ENCODE measurements at regions not wholly inside any gene's neighbourhood (a gene's known extent, or its start where the extent isn't known, plus 50 kb on each side); places are given as distances from the start of the nearest gene placed in this dataset.

GRCh38 chr11:71064183-71064582 lies 188.2 kb downstream of the SHANK2 start:
- TF ChIP-seq EZH2 (IDR thresholded peaks at IDR 0.05; ENCODE audit: borderline replicate concordance, low read depth, low read length) (no peak), CTCF (IDR thresholded peaks at IDR 0.05 in 2 of 3, conservative IDR thresholded peaks at IDR 0.05 in 1 of 3; ENCODE audit: insufficient read depth in 2 of 3, low read depth in 1 of 3, low read length in 3 of 3) (no peak), USF2 (CRISPR knock-in tag; IDR thresholded peaks at IDR 0.05) (no peak), REST (IDR thresholded peaks at IDR 0.05; ENCODE audit: borderline replicate concordance) (no peak), REST (CRISPR knock-in tag; IDR thresholded peaks at IDR 0.05; ENCODE audit: low read depth) (no peak), CHD1 (IDR thresholded peaks at IDR 0.05; ENCODE audit: low read length) (no peak), C11orf30 (IDR thresholded peaks at IDR 0.05; ENCODE audit: low read depth) (no peak), TBP (optimal IDR thresholded peaks at IDR 0.05; ENCODE audit: low read depth, low read length) (no peak)
